ENCODE measurements at regions not wholly inside any gene's neighbourhood (a gene's known extent, or its start where the extent isn't known, plus 50 kb on each side); places are given as distances from the start of the nearest gene placed in this dataset.

DNA sequence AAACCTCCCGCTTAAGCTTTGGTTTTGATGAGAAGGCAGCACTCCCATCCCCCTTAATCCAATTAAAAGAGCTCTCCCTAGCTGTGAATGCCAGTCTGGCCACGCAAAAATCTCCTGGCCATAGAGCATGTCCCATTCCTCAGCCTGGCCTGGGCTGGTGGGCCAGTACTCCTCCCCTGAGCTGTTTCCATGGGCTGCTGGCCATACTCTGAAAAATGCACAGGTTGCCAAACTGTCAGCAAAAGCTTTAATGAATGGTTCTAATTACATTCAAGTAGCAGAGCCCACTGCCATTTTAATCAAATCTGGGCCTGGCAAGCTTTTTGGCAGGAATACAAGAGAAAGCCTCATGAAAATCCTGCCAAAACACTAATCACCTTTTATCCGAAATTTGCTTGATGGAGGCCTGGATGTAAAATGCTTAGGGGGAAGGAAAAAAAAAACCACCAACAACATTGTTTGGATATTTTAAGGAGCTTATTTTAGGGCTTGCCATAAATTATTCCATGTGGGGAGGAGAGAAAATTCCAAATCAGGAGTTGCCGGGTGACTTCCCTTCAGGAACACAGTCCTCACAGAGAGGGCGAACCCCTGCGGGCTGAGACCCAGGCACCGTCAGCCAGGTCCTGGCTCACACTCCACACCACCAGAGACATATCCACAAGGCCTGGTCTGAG lies 243.3 kb downstream of the SEC61B start:
- ChIA-PET CTCF (ENCODE audit: low intra/inter-chr PET ratio, low total read pairs) (no interaction called here), POLR2A (no interaction called here)
- intact Hi-C loops (cut with micrococcal nuclease; ENCODE audit: unreplicated experiment) (no loop called here), in situ Hi-C loops (cut with HindIII; ENCODE audit: extremely low pct_ligation_motif_present, low pct_unique_long_range_greater_than_20kb) (no loop called here)
- no TSS peak for BruUV-seq (replicated peaks)
- Histone ChIP-seq H3K4me3 (replicated peaks in 1 of 3; ENCODE audit: insufficient read depth in 1 of 3, low read depth in 2 of 3, low read length in 3 of 3) (no peak overlapping the region), H3K4me1 (ENCODE audit: insufficient read depth, low read length) (peaks cover 8% of the 10 kb centered on the region), H3K4me2 (ENCODE audit: low read depth, low read length) (no peak overlapping the region), H3K36me3 (replicated peaks in 1 of 2; ENCODE audit: control insufficient read depth in 1 of 2, insufficient read depth in 2 of 2, low read length in 2 of 2) (no peaks in the 10 kb centered on the region), H4K20me1 (ENCODE audit: insufficient read depth, low read length) (no peaks in the 10 kb centered on the region), H3K27me3 (ENCODE audit: control insufficient read depth in 1 of 2, insufficient read depth in 2 of 2, low read length in 2 of 2) (peaks cover 0 to 3% of the 10 kb centered on the region in 2 experiments; a peak in 2 of 5 replicates), H3K79me2 (ENCODE audit: insufficient read depth, low read length) (no peaks in the 10 kb centered on the region), H2AFZ (ENCODE audit: low read length) (no peak overlapping the region), H3K9me3 (ENCODE audit: low read length) (no peaks in the 10 kb centered on the region), H3K9ac (ENCODE audit: insufficient read depth, low read depth, low read length) (no peak overlapping the region), H3K27ac (ENCODE audit: extremely low read length, insufficient read depth, low read length) (no peak overlapping the region)
- 68% methylated on average over 6 of the region's 7 CpGs for WGBS (ENCODE audit: low lambda C conversion rate)
- FAIRE-seq (no peak), DNase-seq (ENCODE audit: low spot score) (no peak), ATAC-seq (no peak)
- no peak for TF ChIP-seq ZNF724P (CRISPR knock-in tag; IDR thresholded peaks at IDR 0.05; ENCODE audit: borderline replicate concordance)
- no peak for TF ChIP-seq CCAR2 (optimal IDR thresholded peaks at IDR 0.05; ENCODE audit: low read depth, low read length)
- no peak for TF ChIP-seq SRSF4 (IDR thresholded peaks at IDR 0.05; ENCODE audit: low read depth, low read length, poor library complexity, severe bottlenecking)
- TF ChIP-seq ZNF382 (CRISPR knock-in tag; IDR thresholded peaks at IDR 0.05; ENCODE audit: borderline replicate concordance), result no peak
- TF ChIP-seq, protein P1, sequence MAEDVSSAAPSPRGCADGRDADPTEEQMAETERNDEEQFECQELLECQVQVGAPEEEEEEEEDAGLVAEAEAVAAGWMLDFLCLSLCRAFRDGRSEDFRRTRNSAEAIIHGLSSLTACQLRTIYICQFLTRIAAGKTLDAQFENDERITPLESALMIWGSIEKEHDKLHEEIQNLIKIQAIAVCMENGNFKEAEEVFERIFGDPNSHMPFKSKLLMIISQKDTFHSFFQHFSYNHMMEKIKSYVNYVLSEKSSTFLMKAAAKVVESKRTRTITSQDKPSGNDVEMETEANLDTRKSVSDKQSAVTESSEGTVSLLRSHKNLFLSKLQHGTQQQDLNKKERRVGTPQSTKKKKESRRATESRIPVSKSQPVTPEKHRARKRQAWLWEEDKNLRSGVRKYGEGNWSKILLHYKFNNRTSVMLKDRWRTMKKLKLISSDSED (CRISPR knock-in tag; IDR thresholded peaks at IDR 0.05), result no peak
- TF ChIP-seq ZBTB3 (CRISPR knock-in tag; IDR thresholded peaks at IDR 0.05; ENCODE audit: borderline replicate concordance, low read depth), result no peak
- TF ChIP-seq ZNF841 (CRISPR knock-in tag; IDR thresholded peaks at IDR 0.05; ENCODE audit: borderline replicate concordance), result no peak
- no peak for TF ChIP-seq YEATS2 (CRISPR knock-in tag; IDR thresholded peaks at IDR 0.05; ENCODE audit: borderline replicate concordance)
- no peak for TF ChIP-seq ZBTB8A (CRISPR knock-in tag; IDR thresholded peaks at IDR 0.05; ENCODE audit: borderline replicate concordance, low read depth)
- no peak for TF ChIP-seq ETS1 (CRISPR knock-in tag; IDR thresholded peaks at IDR 0.05)
- TF ChIP-seq, protein P2, sequence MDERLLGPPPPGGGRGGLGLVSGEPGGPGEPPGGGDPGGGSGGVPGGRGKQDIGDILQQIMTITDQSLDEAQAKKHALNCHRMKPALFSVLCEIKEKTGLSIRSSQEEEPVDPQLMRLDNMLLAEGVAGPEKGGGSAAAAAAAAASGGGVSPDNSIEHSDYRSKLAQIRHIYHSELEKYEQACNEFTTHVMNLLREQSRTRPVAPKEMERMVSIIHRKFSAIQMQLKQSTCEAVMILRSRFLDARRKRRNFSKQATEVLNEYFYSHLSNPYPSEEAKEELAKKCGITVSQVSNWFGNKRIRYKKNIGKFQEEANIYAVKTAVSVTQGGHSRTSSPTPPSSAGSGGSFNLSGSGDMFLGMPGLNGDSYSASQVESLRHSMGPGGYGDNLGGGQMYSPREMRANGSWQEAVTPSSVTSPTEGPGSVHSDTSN (CRISPR knock-in tag; IDR thresholded peaks at IDR 0.05), result no peak
- TF ChIP-seq ZNF800 (CRISPR knock-in tag; IDR thresholded peaks at IDR 0.05), result no peak
- TF ChIP-seq NCOA5 (CRISPR knock-in tag; IDR thresholded peaks at IDR 0.05), result no peak
- TF ChIP-seq, protein P3, sequence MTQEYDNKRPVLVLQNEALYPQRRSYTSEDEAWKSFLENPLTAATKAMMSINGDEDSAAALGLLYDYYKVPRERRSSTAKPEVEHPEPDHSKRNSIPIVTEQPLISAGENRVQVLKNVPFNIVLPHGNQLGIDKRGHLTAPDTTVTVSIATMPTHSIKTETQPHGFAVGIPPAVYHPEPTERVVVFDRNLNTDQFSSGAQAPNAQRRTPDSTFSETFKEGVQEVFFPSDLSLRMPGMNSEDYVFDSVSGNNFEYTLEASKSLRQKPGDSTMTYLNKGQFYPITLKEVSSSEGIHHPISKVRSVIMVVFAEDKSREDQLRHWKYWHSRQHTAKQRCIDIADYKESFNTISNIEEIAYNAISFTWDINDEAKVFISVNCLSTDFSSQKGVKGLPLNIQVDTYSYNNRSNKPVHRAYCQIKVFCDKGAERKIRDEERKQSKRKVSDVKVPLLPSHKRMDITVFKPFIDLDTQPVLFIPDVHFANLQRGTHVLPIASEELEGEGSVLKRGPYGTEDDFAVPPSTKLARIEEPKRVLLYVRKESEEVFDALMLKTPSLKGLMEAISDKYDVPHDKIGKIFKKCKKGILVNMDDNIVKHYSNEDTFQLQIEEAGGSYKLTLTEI (CRISPR knock-in tag; conservative IDR thresholded peaks at IDR 0.05), result no peak
- TF ChIP-seq FLYWCH1 (CRISPR knock-in tag; IDR thresholded peaks at IDR 0.05), result no peak
- no peak for TF ChIP-seq MED1 (CRISPR knock-in tag; IDR thresholded peaks at IDR 0.05)
